Endodermal cell (in vitro differentiated cells): ENCODE measurements at regions not wholly inside any gene's neighbourhood (a gene's known extent, or its start where the extent isn't known, plus 50 kb on each side); places are given as distances from the start of the nearest gene placed in this dataset.

Source experiments
- DNase-seq: peaks from one replicate; pipeline ENCODE4 v3.0.0-alpha.2; 2017
- H3K27ac ChIP-seq: 2 replicates; pipeline ENCODE4 v1.5.1; 2013; ENCODE audit warnings: mild to moderate bottlenecking, low read depth, low read length, moderate library complexity
- H3K27me3 ChIP-seq: 2 replicates; pipeline ENCODE4 v1.6.1; 2013; ENCODE audit warnings: mild to moderate bottlenecking, low read length, moderate library complexity; ENCODE audit not compliant: insufficient read depth, control insufficient read depth, poor library complexity, severe bottlenecking
- H3K36me3 ChIP-seq: 2 replicates; pipeline ENCODE4 v1.7.0; 2013; ENCODE audit warnings: mild to moderate bottlenecking, low read length, moderate library complexity; ENCODE audit not compliant: control insufficient read depth, insufficient read depth
- H3K4me1 ChIP-seq: one replicate; pipeline ENCODE4 v1.7.0; 2013; ENCODE audit warnings: low read length; ENCODE audit not compliant: control insufficient read depth, insufficient read depth
- H3K4me3 ChIP-seq: 2 replicates; pipeline ENCODE4 v1.5.1; 2013; ENCODE audit warnings: mild to moderate bottlenecking, low read length, moderate library complexity
- H3K9ac ChIP-seq: 2 replicates; pipeline ENCODE4 v1.6.1; 2013; ENCODE audit warnings: mild to moderate bottlenecking, low read length, moderate library complexity; ENCODE audit not compliant: poor library complexity, severe bottlenecking; ENCODE audit errors: extremely low read depth
- H3K9me3 ChIP-seq: 2 replicates; pipeline ENCODE4 v1.6.1; 2013; ENCODE audit warnings: mild to moderate bottlenecking, low read length, moderate library complexity; ENCODE audit not compliant: control insufficient read depth
- H3K27ac Mint-ChIP-seq: 2 replicates; pipeline ENCODE4 v1.8.0; 2020; ENCODE audit warnings: mixed read lengths
- H3K27me3 Mint-ChIP-seq: 2 replicates; pipeline ENCODE4 v1.8.0; 2021; ENCODE audit warnings: mild to moderate bottlenecking, mixed read lengths; ENCODE audit not compliant: insufficient read depth
- H3K36me3 Mint-ChIP-seq: 2 replicates; pipeline ENCODE4 v1.8.0; 2020; ENCODE audit warnings: low read depth, mixed read lengths
- H3K4me1 Mint-ChIP-seq: 2 replicates; pipeline ENCODE4 v1.8.0; 2020; ENCODE audit warnings: mixed read lengths
- H3K4me3 Mint-ChIP-seq: 2 replicates; pipeline ENCODE4 v1.8.0; 2020; ENCODE audit warnings: mild to moderate bottlenecking, moderate library complexity, mixed read lengths
- H3K9me3 Mint-ChIP-seq: 2 replicates; pipeline ENCODE4 v1.8.0; 2020; ENCODE audit warnings: mild to moderate bottlenecking, mixed read lengths
- WGBS, 2 experiments: methylation state at CpG; one replicate each; pipeline versions ENCODE4 v1.1.5 to v1.1.7; 2013; ENCODE audit warnings: missing lambda C conversion rate in 2 of 2, mixed read lengths in 1 of 2; ENCODE audit not compliant: insufficient coverage in 1 of 2, insufficient read length in 1 of 2; 5-methylcytosine and 5-hydroxymethylcytosine counted together
- TF ChIP-seq, protein P1 (sequence below): fragments of 200-600 bp; sonication (generic); conservative IDR thresholded peaks from 2 replicates; pipeline ENCODE4 v1.5.0; 2021; ENCODE audit warnings: antibody characterized with exemption, mild to moderate bottlenecking

GRCh38 chr6:885051-885590 lies 192.2 kb upstream of the EXOC2 start:
- Mint-ChIP-seq H3K36me3 (no peaks in the 10 kb centered on the region), H3K9me3 (no peaks in the 10 kb centered on the region), H3K27me3 (no peaks in the 10 kb centered on the region), H3K4me3 (no peak overlapping the region), H3K4me1 (peaks cover 3% of the 10 kb centered on the region), H3K27ac (no peak overlapping the region)
- no peak overlapping the region for H3K4me3 ChIP-seq
- no peaks in the 10 kb centered on the region for H3K4me1 ChIP-seq
- 80 to 90% methylated on average over 1 to 7 of the region's 7 CpGs for WGBS, 2 experiments
- DNase-seq, result no peak
- H3K9ac ChIP-seq, result no peak overlapping the region
- TF ChIP-seq, protein P1, sequence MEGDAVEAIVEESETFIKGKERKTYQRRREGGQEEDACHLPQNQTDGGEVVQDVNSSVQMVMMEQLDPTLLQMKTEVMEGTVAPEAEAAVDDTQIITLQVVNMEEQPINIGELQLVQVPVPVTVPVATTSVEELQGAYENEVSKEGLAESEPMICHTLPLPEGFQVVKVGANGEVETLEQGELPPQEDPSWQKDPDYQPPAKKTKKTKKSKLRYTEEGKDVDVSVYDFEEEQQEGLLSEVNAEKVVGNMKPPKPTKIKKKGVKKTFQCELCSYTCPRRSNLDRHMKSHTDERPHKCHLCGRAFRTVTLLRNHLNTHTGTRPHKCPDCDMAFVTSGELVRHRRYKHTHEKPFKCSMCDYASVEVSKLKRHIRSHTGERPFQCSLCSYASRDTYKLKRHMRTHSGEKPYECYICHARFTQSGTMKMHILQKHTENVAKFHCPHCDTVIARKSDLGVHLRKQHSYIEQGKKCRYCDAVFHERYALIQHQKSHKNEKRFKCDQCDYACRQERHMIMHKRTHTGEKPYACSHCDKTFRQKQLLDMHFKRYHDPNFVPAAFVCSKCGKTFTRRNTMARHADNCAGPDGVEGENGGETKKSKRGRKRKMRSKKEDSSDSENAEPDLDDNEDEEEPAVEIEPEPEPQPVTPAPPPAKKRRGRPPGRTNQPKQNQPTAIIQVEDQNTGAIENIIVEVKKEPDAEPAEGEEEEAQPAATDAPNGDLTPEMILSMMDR, result no peak
- no peaks in the 10 kb centered on the region for H3K27me3 ChIP-seq
- H3K36me3 ChIP-seq, result no peaks in the 10 kb centered on the region
- no peaks in the 10 kb centered on the region for H3K9me3 ChIP-seq
- H3K27ac ChIP-seq, result no peak overlapping the region

GRCh38 chr6:884570-884969 lies 191.6 kb upstream of the EXOC2 start:
- Histone ChIP-seq H3K4me3 (no peak overlapping the region), H3K27ac (no peak overlapping the region), H3K36me3 (no peaks in the 10 kb centered on the region), H3K27me3 (no peaks in the 10 kb centered on the region), H3K9ac (no peak overlapping the region), H3K9me3 (no peaks in the 10 kb centered on the region), H3K4me1 (no peaks in the 10 kb centered on the region)
- TF ChIP-seq, protein P1, result no peak
- Mint-ChIP-seq H3K27ac (no peak overlapping the region), H3K4me1 (peaks cover 3% of the 10 kb centered on the region), H3K36me3 (no peaks in the 10 kb centered on the region), H3K9me3 (no peaks in the 10 kb centered on the region), H3K4me3 (no peak overlapping the region), H3K27me3 (no peaks in the 10 kb centered on the region)
- 83 to 100% methylated on average over 1 to 2 of the region's 2 CpGs for WGBS, 2 experiments
- no peak for DNase-seq

DNA sequence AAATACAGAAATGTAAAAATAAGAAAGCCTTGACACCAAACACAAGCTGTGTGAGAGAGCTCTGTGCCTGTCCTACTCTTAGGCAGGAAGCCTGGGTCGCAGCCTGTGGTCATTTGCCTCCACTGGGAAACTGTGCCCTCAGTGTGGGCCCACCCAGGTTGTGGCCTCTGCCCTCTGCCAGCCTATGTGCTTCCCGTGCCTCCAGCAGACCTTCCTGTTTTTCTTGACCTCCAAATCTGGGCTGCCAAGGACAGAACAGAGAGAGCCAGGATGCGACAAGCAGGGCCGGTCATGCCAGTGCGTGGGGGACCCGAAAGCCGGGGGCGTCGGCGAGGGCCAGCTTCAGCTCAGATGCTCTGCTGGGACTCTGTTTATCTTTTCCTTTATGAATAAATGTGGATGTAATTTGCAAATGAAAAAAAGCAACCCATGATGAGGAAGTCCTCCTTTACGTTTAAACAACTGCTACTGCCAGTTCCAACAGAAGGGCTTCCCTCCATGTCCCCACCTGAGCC lies 189.2 kb upstream of the EXOC2 start:
- no peak for DNase-seq
- no peaks in the 10 kb centered on the region for H3K27me3 Mint-ChIP-seq
- no peaks in the 10 kb centered on the region for H3K9me3 Mint-ChIP-seq
- TF ChIP-seq, protein P1, result no peak
- no peak overlapping the region for H3K27ac ChIP-seq
- 83 to 91% methylated on average over 1 to 11 of the region's 11 CpGs for WGBS, 2 experiments
- H3K27me3 ChIP-seq, result no peaks in the 10 kb centered on the region
- H3K4me1 Mint-ChIP-seq, result peaks cover 3% of the 10 kb centered on the region
- no peaks in the 10 kb centered on the region for H3K36me3 ChIP-seq
- H3K27ac Mint-ChIP-seq, result no peak overlapping the region
- H3K36me3 Mint-ChIP-seq, result no peaks in the 10 kb centered on the region
- no peaks in the 10 kb centered on the region for H3K9me3 ChIP-seq
- H3K4me1 ChIP-seq, result no peaks in the 10 kb centered on the region
- H3K9ac ChIP-seq, result no peak overlapping the region
- no peak overlapping the region for H3K4me3 Mint-ChIP-seq
- H3K4me3 ChIP-seq, result no peak overlapping the region
